ENCODE measurements at regions not wholly inside any gene's neighbourhood (a gene's known extent, or its start where the extent isn't known, plus 50 kb on each side); places are given as distances from the start of the nearest gene placed in this dataset.
"Not testable (repeated sequence)": the region's sequence is repeated elsewhere in the genome, so short reads cannot be mapped to it uniquely, and the experiment has no call there.

DNA sequence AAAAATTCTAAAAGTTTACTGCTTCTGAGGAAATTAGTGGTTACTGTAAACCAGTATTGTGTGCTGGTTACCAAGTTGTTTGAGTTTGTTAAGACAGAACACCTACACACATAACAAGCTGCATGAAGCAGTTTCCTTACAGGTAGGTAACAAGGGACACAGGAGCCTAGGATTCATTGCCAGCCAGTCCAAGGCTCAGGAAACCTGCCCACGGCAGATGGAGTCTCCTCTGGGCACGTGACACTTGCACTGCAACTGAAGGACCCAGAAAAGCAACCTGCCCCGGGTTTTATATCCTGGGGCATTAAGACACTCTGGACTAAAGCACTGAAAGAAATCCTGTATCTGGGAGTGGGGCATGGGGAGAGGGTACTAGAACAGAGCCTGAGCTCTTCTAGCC, 639.3 kb downstream of the ADCYAP1 start:
- Histone ChIP-seq H3K9me3 (ENCODE audit: control insufficient read depth in 1 of 2, low read length in 2 of 2) (no peaks in the 10 kb centered on the region), H3K27ac (ENCODE audit: low read depth, low read length) (no peak overlapping the region), H3K4me1 (ENCODE audit: insufficient read depth, low read length) (no peaks in the 10 kb centered on the region), H3K4me3 (ENCODE audit: low read length in 2 of 2) (no peak overlapping the region), H3K36me3 (ENCODE audit: insufficient read depth, low read length) (no peaks in the 10 kb centered on the region), H3K27me3 (ENCODE audit: insufficient read depth, low read length) (no peaks in the 10 kb centered on the region)
- no peak for DNase-seq
- ChIA-PET POLR2A (ENCODE audit: partially characterized antibody) (no interaction called here), CTCF (ENCODE audit: partially characterized antibody) (no interaction called here)
- no peaks in the 10 kb centered on the region for H3K4me1 Mint-ChIP-seq
- intact Hi-C loops (cut with micrococcal nuclease), result no loop called here
- no peaks in the 10 kb centered on the region for H3K27me3 Mint-ChIP-seq
- H3K9me3 Mint-ChIP-seq, result peaks cover 0 to 10% (median 3%) of the 10 kb centered on the region in 8 donors
- no peak overlapping the region for H3K4me3 Mint-ChIP-seq
- H3K27ac Mint-ChIP-seq, result no peak overlapping the region
- H3K36me3 Mint-ChIP-seq, result no peaks in the 10 kb centered on the region

- H3K4me3 Mint-ChIP-seq; H3K4me1 ChIP-seq (ENCODE audit: insufficient read depth, low read length); H3K27ac ChIP-seq (ENCODE audit: low read depth, low read length); H3K27me3 ChIP-seq (ENCODE audit: insufficient read depth, low read length); DNase-seq; CTCF ChIA-PET (ENCODE audit: partially characterized antibody); H3K27me3 Mint-ChIP-seq; intact Hi-C loops (cut with micrococcal nuclease); H3K36me3 Mint-ChIP-seq; H3K9me3 ChIP-seq (ENCODE audit: control insufficient read depth in 1 of 2, low read length in 2 of 2); H3K36me3 ChIP-seq (ENCODE audit: insufficient read depth, low read length); H3K27ac Mint-ChIP-seq; H3K4me1 Mint-ChIP-seq; H3K4me3 ChIP-seq (ENCODE audit: low read length in 2 of 2); H3K9me3 Mint-ChIP-seq: not testable (repeated sequence)
- POLR2A ChIA-PET (ENCODE audit: partially characterized antibody), result interaction anchor here (0.6 kb wide), 1 partner anchor 565 kb away, joined by 4 read pairs; no protein-coding TSS in a partner anchor
Measured at GRCh38 chr18:1557711-1558110, 653.0 kb downstream of the ADCYAP1 start.

GRCh38 chr18:1559563-1559962, 654.9 kb downstream of the ADCYAP1 start:
- Mint-ChIP-seq H3K36me3 (no peaks in the 10 kb centered on the region), H3K4me1 (no peaks in the 10 kb centered on the region)
- intact Hi-C loops (cut with micrococcal nuclease), result no loop called here

GRCh38 chr18:1564793-1565192, 660.1 kb downstream of the ADCYAP1 start:
- Mint-ChIP-seq H3K36me3 (no peaks in the 10 kb centered on the region), H3K9me3 (peaks cover 0 to 2% (median 0%) of the 10 kb centered on the region in 8 donors), H3K4me1 (no peaks in the 10 kb centered on the region), H3K27ac (no peak overlapping the region), H3K27me3 (no peaks in the 10 kb centered on the region), H3K4me3 (no peak overlapping the region)
- no peaks in the 10 kb centered on the region for H3K9me3 ChIP-seq (ENCODE audit: control insufficient read depth in 1 of 2, low read length in 2 of 2)
- ChIA-PET POLR2A (ENCODE audit: partially characterized antibody) (no interaction called here), CTCF (ENCODE audit: partially characterized antibody) (no interaction called here)
- H3K27me3 ChIP-seq (ENCODE audit: insufficient read depth, low read length), result no peaks in the 10 kb centered on the region
- H3K27ac ChIP-seq (ENCODE audit: low read depth, low read length), result no peak overlapping the region
- H3K4me3 ChIP-seq (ENCODE audit: low read length in 2 of 2), result no peak overlapping the region
- H3K4me1 ChIP-seq (ENCODE audit: insufficient read depth, low read length), result no peaks in the 10 kb centered on the region
- H3K36me3 ChIP-seq (ENCODE audit: insufficient read depth, low read length), result no peaks in the 10 kb centered on the region
- intact Hi-C loops (cut with micrococcal nuclease), result no loop called here
- no peak for DNase-seq

More at GRCh38 chr18:1559563-1559962, 654.9 kb downstream of the ADCYAP1 start:
- H3K27me3 Mint-ChIP-seq, result no peaks in the 10 kb centered on the region
- H3K9me3 Mint-ChIP-seq, result peaks cover 0 to 5% (median 0%) of the 10 kb centered on the region in 8 donors
- H3K27ac ChIP-seq (ENCODE audit: low read depth, low read length), result no peak overlapping the region
- H3K4me3 Mint-ChIP-seq, result no peak overlapping the region
- H3K27me3 ChIP-seq (ENCODE audit: insufficient read depth, low read length), result no peaks in the 10 kb centered on the region
- no peak for DNase-seq
- no peak overlapping the region for H3K27ac Mint-ChIP-seq
- ChIA-PET CTCF (ENCODE audit: partially characterized antibody) (no interaction called here), POLR2A (ENCODE audit: partially characterized antibody) (no interaction called here)
- H3K36me3 ChIP-seq (ENCODE audit: insufficient read depth, low read length), result no peaks in the 10 kb centered on the region
- no peaks in the 10 kb centered on the region for H3K4me1 ChIP-seq (ENCODE audit: insufficient read depth, low read length)
- H3K4me3 ChIP-seq (ENCODE audit: low read length in 2 of 2), result no peak overlapping the region
- H3K9me3 ChIP-seq (ENCODE audit: control insufficient read depth in 1 of 2, low read length in 2 of 2), result no peaks in the 10 kb centered on the region

GRCh38 chr18:1571206-1571605, 666.5 kb downstream of the ADCYAP1 start:
- Histone ChIP-seq H3K4me1 (ENCODE audit: insufficient read depth, low read length) (no peaks in the 10 kb centered on the region), H3K9me3 (ENCODE audit: control insufficient read depth in 1 of 2, low read length in 2 of 2) (no peaks in the 10 kb centered on the region), H3K4me3 (ENCODE audit: low read length in 2 of 2) (no peak overlapping the region), H3K36me3 (ENCODE audit: insufficient read depth, low read length) (no peaks in the 10 kb centered on the region), H3K27ac (ENCODE audit: low read depth, low read length) (no peak overlapping the region), H3K27me3 (ENCODE audit: insufficient read depth, low read length) (no peaks in the 10 kb centered on the region)
- intact Hi-C loops (cut with micrococcal nuclease), result no loop called here
- Mint-ChIP-seq H3K27me3 (peaks cover 0 to 2% of the 10 kb centered on the region in 2 donors), H3K4me3 (no peak overlapping the region), H3K36me3 (no peaks in the 10 kb centered on the region), H3K4me1 (no peaks in the 10 kb centered on the region), H3K27ac (no peak overlapping the region), H3K9me3 (no peaks in the 10 kb centered on the region)
- POLR2A ChIA-PET (ENCODE audit: partially characterized antibody), result no interaction called here
- DNase-seq, result no peak
- CTCF ChIA-PET (ENCODE audit: partially characterized antibody), result no interaction called here

GRCh38 chr18:1573732-1574131, 669.1 kb downstream of the ADCYAP1 start:
- Mint-ChIP-seq H3K27ac (no peak overlapping the region), H3K27me3 (peaks cover 0 to 2% of the 10 kb centered on the region in 2 donors), H3K36me3 (no peaks in the 10 kb centered on the region), H3K9me3 (no peaks in the 10 kb centered on the region), H3K4me3 (no peak overlapping the region), H3K4me1 (no peaks in the 10 kb centered on the region)
- ChIA-PET POLR2A (ENCODE audit: partially characterized antibody) (no interaction called here), CTCF (ENCODE audit: partially characterized antibody) (interaction anchor here (1.4 to 2.5 kb wide), 2 partner anchors 9 to 12 kb away, joined by 3 to 9 read pairs; no protein-coding TSS in a partner anchor)
- Histone ChIP-seq H3K4me3 (ENCODE audit: low read length in 2 of 2) (no peak overlapping the region), H3K27me3 (ENCODE audit: insufficient read depth, low read length) (no peaks in the 10 kb centered on the region), H3K36me3 (ENCODE audit: insufficient read depth, low read length) (no peaks in the 10 kb centered on the region), H3K9me3 (ENCODE audit: control insufficient read depth in 1 of 2, low read length in 2 of 2) (no peaks in the 10 kb centered on the region), H3K4me1 (ENCODE audit: insufficient read depth, low read length) (no peaks in the 10 kb centered on the region), H3K27ac (ENCODE audit: low read depth, low read length) (no peak overlapping the region)
- intact Hi-C loops (cut with micrococcal nuclease), result no loop called here
- DNase-seq, result no peak

GRCh38 chr18:1575084-1575483, 670.4 kb downstream of the ADCYAP1 start:
- no peaks in the 10 kb centered on the region for H3K27me3 ChIP-seq (ENCODE audit: insufficient read depth, low read length)
- Mint-ChIP-seq H3K36me3 (no peaks in the 10 kb centered on the region), H3K9me3 (no peaks in the 10 kb centered on the region), H3K4me3 (no peak overlapping the region), H3K4me1 (no peaks in the 10 kb centered on the region), H3K27me3 (peaks cover 2 to 3% of the 10 kb centered on the region in 2 donors), H3K27ac (no peak overlapping the region)
- no peaks in the 10 kb centered on the region for H3K4me1 ChIP-seq (ENCODE audit: insufficient read depth, low read length)
- POLR2A ChIA-PET (ENCODE audit: partially characterized antibody), result no interaction called here
- H3K4me3 ChIP-seq (ENCODE audit: low read length in 2 of 2), result no peak overlapping the region
- CTCF ChIA-PET (ENCODE audit: partially characterized antibody), result interaction anchor here (1.4 to 2.5 kb wide), 2 partner anchors 8 to 11 kb away, joined by 3 to 9 read pairs; no protein-coding TSS in a partner anchor
- H3K9me3 ChIP-seq (ENCODE audit: control insufficient read depth in 1 of 2, low read length in 2 of 2), result no peaks in the 10 kb centered on the region
- H3K36me3 ChIP-seq (ENCODE audit: insufficient read depth, low read length), result no peaks in the 10 kb centered on the region
- H3K27ac ChIP-seq (ENCODE audit: low read depth, low read length), result no peak overlapping the region
- DNase-seq, result no peak
- intact Hi-C loops (cut with micrococcal nuclease), result no loop called here

- Histone ChIP-seq H3K36me3 (ENCODE audit: insufficient read depth, low read length) (no peaks in the 10 kb centered on the region), H3K4me1 (ENCODE audit: insufficient read depth, low read length) (no peaks in the 10 kb centered on the region), H3K4me3 (ENCODE audit: low read length in 2 of 2) (no peak overlapping the region), H3K27me3 (ENCODE audit: insufficient read depth, low read length) (no peaks in the 10 kb centered on the region), H3K27ac (ENCODE audit: low read depth, low read length) (no peak overlapping the region), H3K9me3 (ENCODE audit: control insufficient read depth in 1 of 2, low read length in 2 of 2) (no peaks in the 10 kb centered on the region)
- intact Hi-C loops (cut with micrococcal nuclease), result no loop called here
- peaks cover 2 to 3% of the 10 kb centered on the region in 2 donors for H3K27me3 Mint-ChIP-seq
- H3K4me1 Mint-ChIP-seq, result no peaks in the 10 kb centered on the region
- no peaks in the 10 kb centered on the region for H3K36me3 Mint-ChIP-seq
- CTCF ChIA-PET (ENCODE audit: partially characterized antibody), result no interaction called here
- H3K27ac Mint-ChIP-seq, result no peak overlapping the region
- POLR2A ChIA-PET (ENCODE audit: partially characterized antibody), result no interaction called here
- H3K4me3 Mint-ChIP-seq, result no peak overlapping the region
- DNase-seq, result no peak
- H3K9me3 Mint-ChIP-seq, result no peaks in the 10 kb centered on the region
Measured at GRCh38 chr18:1578505-1578904, 673.8 kb downstream of the ADCYAP1 start.
